Lung (tissue), 11 donors: ENCODE measurements at regions not wholly inside any gene's neighbourhood (a gene's known extent, or its start where the extent isn't known, plus 50 kb on each side); places are given as distances from the start of the nearest gene placed in this dataset.

ENCODE experiments used
- ATAC-seq: fragments of 200-7000 bp; cut with Tn5 transposase; one replicate; pipeline ENCODE4 v1.9.1; 2020; ENCODE audit warnings: moderate number of reproducible peaks; ENCODE audit not compliant: insufficient read depth, low FRiP score
- DNase-seq, 3 donors: peaks; one replicate each; pipeline ENCODE4 v3.0.0-alpha.2; 2013 to 2017
- H3K27ac ChIP-seq, 2 donors: one replicate each; pipeline ENCODE4 v1.5.1; 2013; ENCODE audit warnings: mild to moderate bottlenecking in 2 of 2, moderate library complexity in 2 of 2, control low read depth in 1 of 2, inconsistent platforms in 1 of 2, low read depth in 1 of 2, low read length in 1 of 2
- H3K27me3 ChIP-seq, 3 donors: one replicate each; pipeline ENCODE4 v1.5.1; 2013; ENCODE audit warnings: low read length in 2 of 3; ENCODE audit not compliant: control insufficient read depth in 3 of 3, insufficient read depth in 3 of 3
- H3K36me3 ChIP-seq, 4 donors: one replicate each; pipeline ENCODE4 v1.5.1; 2013; ENCODE audit warnings: low read length in 4 of 4, mild to moderate bottlenecking in 1 of 4, moderate library complexity in 1 of 4; ENCODE audit not compliant: control insufficient read depth in 4 of 4, insufficient read depth in 4 of 4
- H3K4me1 ChIP-seq, 5 donors: one replicate each; pipeline ENCODE4 v1.5.1; 2013; ENCODE audit warnings: low read length in 5 of 5, mild to moderate bottlenecking in 2 of 5, moderate library complexity in 1 of 5; ENCODE audit not compliant: control insufficient read depth in 5 of 5, insufficient read depth in 5 of 5
- H3K4me3 ChIP-seq: one replicate; pipeline ENCODE4 v1.5.1; 2013; ENCODE audit warnings: mild to moderate bottlenecking, control low read depth, moderate library complexity
- H3K9ac ChIP-seq, 2 donors: one replicate each; pipeline ENCODE4 v1.5.1; 2013; ENCODE audit warnings: low read length in 2 of 2, control low read depth in 1 of 2; ENCODE audit not compliant: insufficient read depth in 1 of 2
- H3K9me3 ChIP-seq, 4 donors: one replicate each; pipeline ENCODE4 v1.5.1; 2013; ENCODE audit warnings: low read length in 3 of 4, mild to moderate bottlenecking in 1 of 4, moderate library complexity in 1 of 4; ENCODE audit not compliant: control insufficient read depth in 4 of 4, insufficient read depth in 3 of 4
- CTCF ChIP-seq: IDR thresholded peaks from 2 replicates; pipeline ENCODE4 v1.5.1; 2012; ENCODE audit warnings: mild to moderate bottlenecking; ENCODE audit errors: control extremely low read depth, extremely low read depth
- WGBS, 2 donors: extraction: QIAGEN DNeasy Blood & Tissue Kit; methylation state at CpG; one replicate each; pipeline ENCODE4 v1.1.7; 2013; 5-methylcytosine and 5-hydroxymethylcytosine counted together
- donor health status: control.
- donor health status: control.
- donor health status: Bipolar disorder and iron deficiency.
- donor health status: healthy.
- donor health status: DM: yes; HTN: yes; CAD: no.

- no peak for TF ChIP-seq CTCF
- Histone ChIP-seq H3K4me3 (no peak overlapping the region), H3K36me3 (no peaks in the 10 kb centered on the region), H3K4me1 (no peaks in the 10 kb centered on the region), H3K9ac (no peak overlapping the region), H3K27me3 (no peaks in the 10 kb centered on the region), H3K27ac (no peak overlapping the region), H3K9me3 (peaks cover 0 to 4% (median 0%) of the 10 kb centered on the region in 4 donors)
- DNase-seq (no peak), ATAC-seq (no peak)
- WGBS, 2 donors: 89 to 92% methylated on average over 22 of the region's 22 CpGs
Measured at GRCh38 chr13:44876782-44877324, 112.4 kb downstream of the NUFIP1 start.

- 85 to 94% methylated on average over 8 of the region's 8 CpGs for WGBS, 2 donors
- TF ChIP-seq CTCF: no peak
- ATAC-seq (no peak), DNase-seq (no peak)
- Histone ChIP-seq H3K4me3 (no peak overlapping the region), H3K4me1 (peaks cover 0 to 5% (median 0%) of the 10 kb centered on the region in 5 donors), H3K9ac (no peak overlapping the region), H3K9me3 (peaks cover 0 to 4% (median 0%) of the 10 kb centered on the region in 4 donors), H3K27me3 (no peaks in the 10 kb centered on the region), H3K36me3 (no peaks in the 10 kb centered on the region), H3K27ac (no peak overlapping the region)
Measured at GRCh38 chr13:44874886-44875630, 114.2 kb downstream of the NUFIP1 start.

DNA sequence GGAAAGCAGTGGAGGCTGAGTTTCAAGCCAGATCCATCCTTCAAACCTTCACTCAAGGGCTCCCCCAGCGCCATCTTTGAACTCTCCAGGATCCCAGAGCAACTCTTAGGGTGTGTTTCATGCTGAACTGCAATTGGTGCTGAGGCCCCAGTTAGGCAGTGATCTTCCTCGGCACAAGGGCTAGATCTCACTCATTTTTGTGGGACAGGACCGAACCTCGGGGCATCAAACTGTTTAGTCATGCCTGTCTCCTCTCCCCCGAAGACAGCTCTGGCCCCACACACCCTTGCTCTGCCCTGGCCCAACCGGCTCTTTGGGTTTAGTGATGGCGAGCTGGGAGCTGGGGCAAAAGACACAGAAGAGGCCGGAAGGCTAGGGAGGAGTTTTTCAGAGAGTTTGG is 115.1 kb downstream of the NUFIP1 start:
- no peak for DNase-seq
- H3K36me3 ChIP-seq: no peaks in the 10 kb centered on the region
- ATAC-seq: no peak
- no peaks in the 10 kb centered on the region for H3K27me3 ChIP-seq
- no peak overlapping the region for H3K4me3 ChIP-seq
- WGBS, 2 donors: 95% methylated on average over 8 of the region's 8 CpGs
- H3K27ac ChIP-seq: no peak overlapping the region
- no peak for TF ChIP-seq CTCF
- peaks cover 0 to 5% (median 0%) of the 10 kb centered on the region in 5 donors for H3K4me1 ChIP-seq
- H3K9ac ChIP-seq: no peak overlapping the region
- peaks cover 0 to 4% (median 0%) of the 10 kb centered on the region in 4 donors for H3K9me3 ChIP-seq
